ENCODE measurements at regions not wholly inside any gene's neighbourhood (a gene's known extent, or its start where the extent isn't known, plus 50 kb on each side); places are given as distances from the start of the nearest gene placed in this dataset.

- no peak for DNase-seq (ENCODE audit: low spot score)
These were observed 227.8 kb upstream of the PLSCR5 start for GRCh38 chr3:146832857-146833458.

- no peak for DNase-seq (ENCODE audit: low spot score)
These were observed 226.5 kb upstream of the PLSCR5 start for GRCh38 chr3:146831659-146832058.

- no peak for DNase-seq (ENCODE audit: low spot score)
These were observed 225.1 kb upstream of the PLSCR5 start for GRCh38 chr3:146830231-146830630.

- no peak for DNase-seq (ENCODE audit: low spot score)
These were observed 222.7 kb upstream of the PLSCR5 start for GRCh38 chr3:146827836-146828235.

GRCh38 chr3:146823622-146824021, 218.5 kb upstream of the PLSCR5 start:
- DNase-seq (ENCODE audit: low spot score) = no peak

GRCh38 chr3:146818866-146819265, 213.7 kb upstream of the PLSCR5 start:
- DNase-seq (ENCODE audit: low spot score) = no peak

- DNase-seq (ENCODE audit: low spot score) = no peak
These were observed 213.2 kb upstream of the PLSCR5 start for GRCh38 chr3:146818301-146818700.

- DNase-seq (ENCODE audit: low spot score) = no peak
These were observed 212.6 kb upstream of the PLSCR5 start for GRCh38 chr3:146817704-146818103.

- peak; percentile 5 for DNase-seq (ENCODE audit: low spot score)
These were observed 209.6 kb upstream of the PLSCR5 start for GRCh38 chr3:146814601-146815315.

GRCh38 chr3:146813496-146813895, 208.3 kb upstream of the PLSCR5 start:
- DNase-seq (ENCODE audit: low spot score) = no peak

GRCh38 chr3:146803745-146804144, 198.6 kb upstream of the PLSCR5 start:
- DNase-seq (ENCODE audit: low spot score) = peak; percentile 29

GRCh38 chr3:146801492-146801891, 196.3 kb upstream of the PLSCR5 start:
- DNase-seq (ENCODE audit: low spot score) = no peak

GRCh38 chr3:146800484-146800883, 195.3 kb upstream of the PLSCR5 start:
- DNase-seq (ENCODE audit: low spot score) = no peak

- no peak for DNase-seq (ENCODE audit: low spot score)
These were observed 190.9 kb upstream of the PLSCR5 start for GRCh38 chr3:146796078-146796477.

GRCh38 chr3:146783446-146783845, 178.3 kb upstream of the PLSCR5 start:
- no peak for DNase-seq (ENCODE audit: low spot score)

- peak; percentile 14 for DNase-seq (ENCODE audit: low spot score)
These were observed 176.5 kb upstream of the PLSCR5 start for GRCh38 chr3:146781606-146782005.

- no peak for DNase-seq (ENCODE audit: low spot score)
These were observed 175.9 kb upstream of the PLSCR5 start for GRCh38 chr3:146781059-146781458.

- no peak for DNase-seq (ENCODE audit: low spot score)
These were observed 175.1 kb upstream of the PLSCR5 start for GRCh38 chr3:146780251-146780650.

GRCh38 chr3:146777941-146778340, 172.8 kb upstream of the PLSCR5 start:
- no peak for DNase-seq (ENCODE audit: low spot score)

- DNase-seq (ENCODE audit: low spot score) = no peak
These were observed 167.1 kb upstream of the PLSCR5 start for GRCh38 chr3:146772211-146772743.

GRCh38 chr3:146770881-146771280, 165.7 kb upstream of the PLSCR5 start:
- DNase-seq (ENCODE audit: low spot score) = no peak

GRCh38 chr3:146770301-146770700, 165.2 kb upstream of the PLSCR5 start:
- DNase-seq (ENCODE audit: low spot score) = no peak

GRCh38 chr3:146757759-146758158, 152.6 kb upstream of the PLSCR5 start:
- DNase-seq (ENCODE audit: low spot score) = no peak

GRCh38 chr3:146750196-146750595, 145.1 kb upstream of the PLSCR5 start:
- DNase-seq (ENCODE audit: low spot score) = no peak

All from AG08396 (cell line).